ENCODE measurements at regions not wholly inside any gene's neighbourhood (a gene's known extent, or its start where the extent isn't known, plus 50 kb on each side); places are given as distances from the start of the nearest gene placed in this dataset.

DNA sequence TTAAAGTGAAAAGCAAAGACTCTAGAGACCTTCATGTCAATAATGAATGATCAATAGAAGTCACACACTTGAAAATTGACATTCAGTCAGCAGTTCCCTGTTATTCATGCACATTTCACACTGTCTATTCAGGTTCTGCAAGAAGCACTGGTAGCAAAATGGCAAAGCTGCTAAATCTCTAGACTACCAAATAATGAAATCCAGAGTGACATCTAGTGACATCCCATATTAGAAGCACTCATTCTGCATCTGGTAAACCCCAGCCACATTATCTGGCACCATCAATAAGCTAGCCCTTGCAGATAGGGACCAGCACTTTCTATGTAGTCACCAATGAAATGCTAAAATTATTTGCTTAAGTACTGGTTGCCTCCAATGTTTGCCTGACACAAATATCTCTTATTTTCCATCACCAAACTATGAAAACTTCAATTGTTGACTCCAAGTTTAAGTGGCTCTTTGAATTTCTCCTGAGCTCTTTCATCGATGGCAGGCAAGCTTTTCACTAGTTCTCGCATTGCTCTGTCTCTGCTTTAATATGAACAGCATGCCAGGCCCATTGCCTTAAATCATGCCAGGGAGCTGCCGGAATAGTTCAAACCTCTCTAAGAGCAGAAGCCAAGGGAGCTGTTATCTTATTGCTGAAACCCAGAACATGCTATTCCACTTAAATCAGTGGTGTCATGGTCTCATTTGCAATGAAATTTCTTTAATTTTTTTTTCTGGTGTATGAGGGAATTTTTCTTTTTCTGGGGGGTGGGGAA, 409.9 kb downstream of the MZT1 start:
- Histone ChIP-seq H3F3A (ENCODE audit: insufficient read depth, low read length) (no peaks in the 10 kb centered on the region), H3K4me3 (ENCODE audit: low read depth, low read length, poor library complexity, severe bottlenecking) (no peak overlapping the region), H3K36me3 (ENCODE audit: insufficient read depth, low read length) (no peaks in the 10 kb centered on the region), H3K9me2 (ENCODE audit: low read depth, low read length) (no peaks in the 10 kb centered on the region), H2AFZ (ENCODE audit: low read length) (no peak overlapping the region), H3K4me2 (ENCODE audit: low read length) (no peak overlapping the region), H3K9ac (ENCODE audit: low read length) (no peak overlapping the region), H3K9me3 (ENCODE audit: low read length) (no peaks in the 10 kb centered on the region), H3K4me1 (ENCODE audit: insufficient read depth, low read length, severe bottlenecking) (no peaks in the 10 kb centered on the region), H3K27me3 (ENCODE audit: insufficient read depth, low read length) (no peaks in the 10 kb centered on the region), H3K27ac (ENCODE audit: low read depth, low read length, poor library complexity, severe bottlenecking) (no peak overlapping the region), H3K79me2 (ENCODE audit: insufficient read depth, low read length) (no peaks in the 10 kb centered on the region), H4K20me1 (ENCODE audit: insufficient read depth, low read length) (no peaks in the 10 kb centered on the region)
- TF ChIP-seq, protein P1, sequence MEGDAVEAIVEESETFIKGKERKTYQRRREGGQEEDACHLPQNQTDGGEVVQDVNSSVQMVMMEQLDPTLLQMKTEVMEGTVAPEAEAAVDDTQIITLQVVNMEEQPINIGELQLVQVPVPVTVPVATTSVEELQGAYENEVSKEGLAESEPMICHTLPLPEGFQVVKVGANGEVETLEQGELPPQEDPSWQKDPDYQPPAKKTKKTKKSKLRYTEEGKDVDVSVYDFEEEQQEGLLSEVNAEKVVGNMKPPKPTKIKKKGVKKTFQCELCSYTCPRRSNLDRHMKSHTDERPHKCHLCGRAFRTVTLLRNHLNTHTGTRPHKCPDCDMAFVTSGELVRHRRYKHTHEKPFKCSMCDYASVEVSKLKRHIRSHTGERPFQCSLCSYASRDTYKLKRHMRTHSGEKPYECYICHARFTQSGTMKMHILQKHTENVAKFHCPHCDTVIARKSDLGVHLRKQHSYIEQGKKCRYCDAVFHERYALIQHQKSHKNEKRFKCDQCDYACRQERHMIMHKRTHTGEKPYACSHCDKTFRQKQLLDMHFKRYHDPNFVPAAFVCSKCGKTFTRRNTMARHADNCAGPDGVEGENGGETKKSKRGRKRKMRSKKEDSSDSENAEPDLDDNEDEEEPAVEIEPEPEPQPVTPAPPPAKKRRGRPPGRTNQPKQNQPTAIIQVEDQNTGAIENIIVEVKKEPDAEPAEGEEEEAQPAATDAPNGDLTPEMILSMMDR (IDR thresholded peaks at IDR 0.05; ENCODE audit: low read length): no peak
- no peak for TF ChIP-seq EZH2 (IDR thresholded peaks at IDR 0.05; ENCODE audit: borderline replicate concordance, low read length)

DNA sequence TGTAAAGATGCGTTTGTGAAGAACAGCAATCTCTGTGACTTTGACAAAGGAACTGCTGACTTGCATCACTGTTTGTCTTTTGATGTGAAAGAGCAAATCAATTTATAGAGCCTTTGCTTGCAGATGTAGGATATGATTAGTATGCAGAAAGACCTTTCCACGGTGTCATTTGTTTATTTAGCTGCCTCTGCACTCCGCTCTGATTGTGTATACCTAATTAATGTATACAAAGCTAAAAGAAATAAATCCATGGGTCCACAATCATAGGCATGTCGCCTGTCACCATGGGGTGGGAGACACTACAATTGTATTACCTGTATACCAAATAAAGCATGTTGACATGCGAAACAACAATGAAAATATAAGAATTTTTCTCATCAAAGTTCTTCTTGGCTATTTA, 410.7 kb downstream of the MZT1 start:
- Histone ChIP-seq H3K9ac (ENCODE audit: low read length) (no peak overlapping the region), H3K9me3 (ENCODE audit: low read length) (no peaks in the 10 kb centered on the region), H2AFZ (ENCODE audit: low read length) (no peak overlapping the region), H3K4me3 (ENCODE audit: low read depth, low read length, poor library complexity, severe bottlenecking) (no peak overlapping the region), H3K27ac (ENCODE audit: low read depth, low read length, poor library complexity, severe bottlenecking) (no peak overlapping the region), H3K36me3 (ENCODE audit: insufficient read depth, low read length) (no peaks in the 10 kb centered on the region), H3K9me2 (ENCODE audit: low read depth, low read length) (no peaks in the 10 kb centered on the region), H3K79me2 (ENCODE audit: insufficient read depth, low read length) (no peaks in the 10 kb centered on the region), H3K4me2 (ENCODE audit: low read length) (no peak overlapping the region), H3K4me1 (ENCODE audit: insufficient read depth, low read length, severe bottlenecking) (no peaks in the 10 kb centered on the region), H3F3A (ENCODE audit: insufficient read depth, low read length) (no peaks in the 10 kb centered on the region), H3K27me3 (ENCODE audit: insufficient read depth, low read length) (no peaks in the 10 kb centered on the region), H4K20me1 (ENCODE audit: insufficient read depth, low read length) (no peaks in the 10 kb centered on the region)
- TF ChIP-seq EZH2 (IDR thresholded peaks at IDR 0.05; ENCODE audit: borderline replicate concordance, low read length): no peak
- TF ChIP-seq, protein P1 (IDR thresholded peaks at IDR 0.05; ENCODE audit: low read length): no peak

DNA sequence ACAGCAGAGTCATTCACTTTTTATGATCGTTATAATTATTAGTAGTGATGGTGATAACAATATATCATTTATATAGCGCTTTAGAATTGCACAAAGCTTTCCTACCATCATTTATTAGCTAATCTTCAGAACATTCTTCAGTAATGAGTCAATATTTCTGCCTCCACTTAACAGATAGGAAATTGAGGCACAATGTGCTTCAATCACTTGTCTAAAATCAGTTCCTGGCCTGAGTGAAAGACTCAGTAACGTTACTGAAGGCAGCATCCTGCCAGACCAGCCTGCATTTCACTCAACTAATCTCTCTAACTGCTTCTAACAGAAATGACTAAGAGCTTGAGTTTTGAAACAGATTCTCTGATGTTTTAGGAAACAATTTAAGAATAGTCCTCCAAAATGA, 412.1 kb downstream of the MZT1 start:
- H3K79me2 ChIP-seq (ENCODE audit: insufficient read depth, low read length): no peaks in the 10 kb centered on the region
- no peaks in the 10 kb centered on the region for H3K9me2 ChIP-seq (ENCODE audit: low read depth, low read length)

More for the DNA sequence above, 412.1 kb downstream of the MZT1 start:
- Histone ChIP-seq H2AFZ (ENCODE audit: low read length) (no peak overlapping the region), H3K4me3 (ENCODE audit: low read depth, low read length, poor library complexity, severe bottlenecking) (no peak overlapping the region), H3K4me2 (ENCODE audit: low read length) (no peak overlapping the region), H3K27ac (ENCODE audit: low read depth, low read length, poor library complexity, severe bottlenecking) (no peak overlapping the region), H4K20me1 (ENCODE audit: insufficient read depth, low read length) (no peaks in the 10 kb centered on the region), H3K36me3 (ENCODE audit: insufficient read depth, low read length) (no peaks in the 10 kb centered on the region), H3K9me3 (ENCODE audit: low read length) (no peaks in the 10 kb centered on the region), H3K9ac (ENCODE audit: low read length) (no peak overlapping the region), H3F3A (ENCODE audit: insufficient read depth, low read length) (no peaks in the 10 kb centered on the region), H3K4me1 (ENCODE audit: insufficient read depth, low read length, severe bottlenecking) (no peaks in the 10 kb centered on the region), H3K27me3 (ENCODE audit: insufficient read depth, low read length) (no peaks in the 10 kb centered on the region)
- no peak for TF ChIP-seq EZH2 (IDR thresholded peaks at IDR 0.05; ENCODE audit: borderline replicate concordance, low read length)
- TF ChIP-seq, protein P1 (IDR thresholded peaks at IDR 0.05; ENCODE audit: low read length): no peak

Data from OCI-LY1 (cell line).